CD4-positive, CD25-positive, alpha-beta regulatory T cell (primary cell): ENCODE measurements at regions not wholly inside any gene's neighbourhood (a gene's known extent, or its start where the extent isn't known, plus 50 kb on each side); places are given as distances from the start of the nearest gene placed in this dataset.
"Not testable (repeated sequence)": the region's sequence is repeated elsewhere in the genome, so short reads cannot be mapped to it uniquely, and the experiment has no call there.

Source experiments
- ATAC-seq, 2 donors: fragments of 150-1000 bp; cut with Tn5 transposase; one replicate each; pipeline ENCODE4 v1.10.0; 2021; ENCODE audit warnings: low read depth in 2 of 2, moderate number of reproducible peaks in 2 of 2, moderate library complexity in 1 of 2
- DNase-seq, 3 donors: peaks; one replicate each; pipeline versions ENCODE4 v3.0.0 to v3.0.0-alpha.2; 2012 to 2022; ENCODE audit warnings: mixed read lengths in 1 of 3
- H3K27ac ChIP-seq: one replicate; pipeline ENCODE4 v1.7.0; 2013; ENCODE audit warnings: mild to moderate bottlenecking, low read length; ENCODE audit not compliant: insufficient read depth, poor library complexity, severe bottlenecking
- H3K27me3 ChIP-seq: one replicate; pipeline ENCODE4 v1.7.0; 2013; ENCODE audit warnings: low read length; ENCODE audit not compliant: control insufficient read depth, insufficient read depth
- H3K36me3 ChIP-seq: one replicate; pipeline ENCODE4 v1.7.0; 2013; ENCODE audit warnings: mild to moderate bottlenecking, low read length, moderate library complexity; ENCODE audit not compliant: control insufficient read depth, insufficient read depth
- H3K4me1 ChIP-seq: 2 replicates; pipeline ENCODE4 v1.7.0; 2013; ENCODE audit warnings: mild to moderate bottlenecking, low read length; ENCODE audit not compliant: insufficient read depth, control insufficient read depth, poor library complexity, severe bottlenecking
- H3K4me3 ChIP-seq: one replicate; pipeline ENCODE4 v1.7.0; 2013; ENCODE audit warnings: low read depth, mild to moderate bottlenecking, low read length, moderate library complexity
- H3K9me3 ChIP-seq, 2 experiments: 1 replicate in 1 of 2; 2 replicates in 1 of 2; pipeline ENCODE4 v1.7.0; 2013; ENCODE audit warnings: low read length in 2 of 2, mild to moderate bottlenecking in 1 of 2, moderate library complexity in 1 of 2; ENCODE audit not compliant: control insufficient read depth in 2 of 2
- H3K27ac Mint-ChIP-seq, 3 donors: one replicate each; pipeline ENCODE4 v1.8.0; 2020 to 2022; ENCODE audit warnings: mild to moderate bottlenecking in 3 of 3, mixed read lengths in 3 of 3, moderate library complexity in 2 of 3
- H3K27me3 Mint-ChIP-seq: one replicate; pipeline ENCODE4 v1.8.0; 2022; ENCODE audit warnings: mild to moderate bottlenecking, mixed read lengths
- H3K36me3 Mint-ChIP-seq: one replicate; pipeline ENCODE4 v1.8.0; 2020; ENCODE audit warnings: mixed read lengths
- H3K4me1 Mint-ChIP-seq, 4 donors: one replicate each; pipeline ENCODE4 v1.8.0; 2020 to 2022; ENCODE audit warnings: mixed read lengths in 4 of 4, mild to moderate bottlenecking in 1 of 4
- H3K4me3 Mint-ChIP-seq, 4 donors: one replicate each; pipeline ENCODE4 v1.8.0; 2020 to 2022; ENCODE audit warnings: mild to moderate bottlenecking in 4 of 4, mixed read lengths in 4 of 4, moderate library complexity in 3 of 4
- H3K9me3 Mint-ChIP-seq, 7 donors: one replicate each; pipeline ENCODE4 v1.8.0; 2020 to 2022; ENCODE audit warnings: mixed read lengths in 7 of 7, mild to moderate bottlenecking in 3 of 7, moderate library complexity in 2 of 7

DNA sequence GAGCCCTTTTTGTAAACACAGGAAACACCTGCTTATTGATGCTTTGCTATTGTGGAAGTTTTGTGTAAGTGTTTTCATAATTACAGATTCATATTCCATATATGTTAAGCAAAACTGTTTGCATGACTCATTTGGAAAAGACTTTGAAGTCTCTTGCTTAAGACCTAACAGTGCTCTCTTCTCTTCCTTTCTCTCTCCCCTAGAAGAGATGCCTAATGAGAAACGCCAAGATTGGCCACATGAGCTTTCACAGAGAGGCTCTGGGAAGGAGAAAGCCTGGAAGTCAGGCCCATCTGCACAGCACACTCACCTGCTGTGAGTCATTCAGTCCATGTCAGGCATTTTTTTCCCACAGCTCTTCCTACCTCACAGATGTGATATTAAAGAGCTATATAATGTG is 101.6 kb upstream of the PALMD start:
- Mint-ChIP-seq H3K36me3 (no peaks in the 10 kb centered on the region), H3K4me3 (no peak overlapping the region), H3K27ac (no peak overlapping the region), H3K4me1 (peaks cover 0 to 10% (median 0%) of the 10 kb centered on the region in 4 donors), H3K27me3 (no peaks in the 10 kb centered on the region), H3K9me3 (no peaks in the 10 kb centered on the region)
- H3K4me1 ChIP-seq = no peaks in the 10 kb centered on the region
- DNase-seq (no peak), ATAC-seq (no peak)
- H3K27me3 ChIP-seq = no peaks in the 10 kb centered on the region
- H3K4me3 ChIP-seq = no peak overlapping the region
- no peak overlapping the region for H3K27ac ChIP-seq
- H3K9me3 ChIP-seq = no peaks in the 10 kb centered on the region
- no peaks in the 10 kb centered on the region for H3K36me3 ChIP-seq

DNA sequence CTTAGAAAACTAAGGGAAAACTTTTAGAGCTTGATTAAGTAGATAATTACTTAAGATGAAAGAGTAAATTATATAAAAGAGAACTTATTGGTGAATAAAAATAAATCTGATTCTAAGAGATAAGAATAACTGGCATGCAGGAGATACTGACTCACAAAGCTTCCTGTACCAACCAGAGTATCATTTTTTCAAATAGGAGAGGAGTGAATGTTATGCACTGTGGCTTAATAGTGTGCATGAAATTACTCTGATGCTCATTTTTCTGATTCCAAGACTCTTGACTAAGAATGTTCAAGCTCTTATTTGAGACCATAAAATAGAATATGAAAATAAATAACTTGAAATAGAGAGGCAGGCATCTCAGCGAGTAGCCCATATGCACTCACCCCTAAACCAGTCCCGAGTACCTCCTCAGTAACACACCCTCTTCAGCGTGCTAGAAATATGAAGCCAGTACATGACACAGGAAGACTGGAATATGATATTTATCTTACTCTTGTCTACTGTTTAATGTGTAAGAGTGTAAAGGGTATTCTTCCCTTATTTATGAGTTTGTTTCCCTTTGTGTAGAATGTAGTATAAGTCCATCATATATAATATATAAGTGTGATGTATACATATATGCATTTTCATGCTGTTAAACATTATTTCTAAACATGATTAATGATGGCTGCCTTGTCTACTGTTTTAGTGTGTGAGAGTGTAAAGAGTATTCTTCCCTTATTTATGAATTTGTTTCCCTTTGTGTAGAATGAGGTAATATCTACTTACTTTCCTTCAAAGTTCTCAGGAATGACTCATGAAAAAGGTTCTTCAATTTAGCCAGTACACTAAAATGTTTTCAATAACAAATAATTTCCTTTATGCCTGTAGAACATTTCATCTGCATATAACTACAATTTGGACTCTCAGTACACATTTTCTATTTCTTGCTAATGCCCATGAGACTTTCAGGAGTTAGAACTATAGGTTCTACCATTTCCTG is 99.2 kb upstream of the PALMD start:
- no peak overlapping the region for H3K27ac Mint-ChIP-seq
- Histone ChIP-seq H3K4me3 (no peak overlapping the region), H3K9me3 (no peaks in the 10 kb centered on the region), H3K27ac (no peak overlapping the region), H3K4me1 (no peaks in the 10 kb centered on the region), H3K36me3 (no peaks in the 10 kb centered on the region), H3K27me3 (peaks cover 3% of the 10 kb centered on the region)
- no peaks in the 10 kb centered on the region for H3K27me3 Mint-ChIP-seq
- peaks cover 0 to 10% (median 0%) of the 10 kb centered on the region in 4 donors for H3K4me1 Mint-ChIP-seq
- H3K9me3 Mint-ChIP-seq = peaks cover 0 to 1% (median 0%) of the 10 kb centered on the region in 7 donors
- no peak for ATAC-seq
- no peak for DNase-seq
- no peak overlapping the region for H3K4me3 Mint-ChIP-seq
- H3K36me3 Mint-ChIP-seq = no peaks in the 10 kb centered on the region

DNA sequence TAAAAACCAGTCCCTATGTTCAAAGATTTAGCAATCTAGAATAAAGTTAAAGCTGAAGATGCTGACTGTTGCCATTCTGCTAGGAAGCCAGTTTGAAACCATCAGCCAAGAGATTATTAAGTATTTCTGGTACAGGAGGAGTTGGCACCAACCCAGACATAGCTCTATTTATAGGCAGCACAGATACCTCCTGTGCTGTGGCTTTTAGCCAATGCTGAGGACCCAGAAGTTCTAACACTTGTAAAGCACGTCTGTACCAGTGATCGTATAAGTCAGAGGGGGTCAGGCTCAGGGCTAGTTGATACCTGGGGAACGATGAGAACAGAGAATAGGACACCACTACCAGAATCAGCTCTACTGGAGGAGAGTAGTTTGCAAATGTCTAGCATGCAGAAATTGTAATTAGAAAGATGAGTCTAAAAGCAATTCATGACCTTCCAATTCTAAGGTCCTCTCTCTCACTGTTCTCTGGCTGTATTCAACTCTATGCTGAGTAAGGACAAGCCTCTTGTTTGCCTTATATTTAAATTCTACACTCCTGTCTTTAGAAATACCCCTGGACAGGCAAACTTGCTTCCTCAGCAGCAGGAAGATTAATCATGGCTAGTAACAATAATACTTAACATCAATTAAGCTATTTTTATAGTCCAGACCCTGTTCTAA is 96.8 kb upstream of the PALMD start:
- no peak overlapping the region for H3K4me3 Mint-ChIP-seq
- Histone ChIP-seq H3K4me1 (no peaks in the 10 kb centered on the region), H3K4me3 (no peak overlapping the region), H3K9me3 (no peaks in the 10 kb centered on the region), H3K27ac (no peak overlapping the region), H3K27me3 (peaks cover 3% of the 10 kb centered on the region), H3K36me3 (no peaks in the 10 kb centered on the region)
- no peaks in the 10 kb centered on the region for H3K27me3 Mint-ChIP-seq
- peaks cover 0 to 2% (median 0%) of the 10 kb centered on the region in 7 donors for H3K9me3 Mint-ChIP-seq
- no peak overlapping the region for H3K27ac Mint-ChIP-seq
- DNase-seq (no peak), ATAC-seq (no peak)
- H3K36me3 Mint-ChIP-seq = no peaks in the 10 kb centered on the region
- peaks cover 0 to 10% (median 0%) of the 10 kb centered on the region in 4 donors for H3K4me1 Mint-ChIP-seq

DNA sequence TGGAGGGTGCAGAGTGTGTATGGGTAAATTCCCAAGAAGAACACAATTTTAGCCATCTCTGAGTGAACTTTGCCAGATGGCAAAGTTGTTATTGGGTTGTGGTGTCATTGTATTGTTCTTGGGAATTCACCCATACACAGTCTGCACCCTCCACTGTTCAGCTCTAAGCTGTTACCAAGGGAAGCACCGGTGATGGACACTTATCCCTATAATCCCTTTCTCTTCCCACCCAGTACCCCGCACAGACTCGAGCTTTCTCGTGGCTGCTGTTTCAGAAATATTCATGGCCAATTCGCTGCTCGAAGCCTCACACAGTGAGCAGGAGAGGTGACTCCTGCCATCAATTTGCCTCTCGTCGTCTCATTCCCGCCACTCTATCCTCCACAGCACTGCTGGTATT is 95.7 kb upstream of the PALMD start:
- H3K9me3 Mint-ChIP-seq = peaks cover 0 to 8% (median 1%) of the 10 kb centered on the region in 7 donors
- no peaks in the 10 kb centered on the region for H3K4me1 Mint-ChIP-seq
- H3K27ac Mint-ChIP-seq = no peak overlapping the region
- no peaks in the 10 kb centered on the region for H3K27me3 Mint-ChIP-seq
- Histone ChIP-seq H3K4me1 (no peaks in the 10 kb centered on the region), H3K9me3 (no peaks in the 10 kb centered on the region), H3K36me3 (no peaks in the 10 kb centered on the region), H3K27ac (no peak overlapping the region), H3K4me3 (no peak overlapping the region), H3K27me3 (peaks cover 3% of the 10 kb centered on the region)
- no peak overlapping the region for H3K4me3 Mint-ChIP-seq
- H3K36me3 Mint-ChIP-seq = no peaks in the 10 kb centered on the region
- DNase-seq (no peak), ATAC-seq (no peak)

DNA sequence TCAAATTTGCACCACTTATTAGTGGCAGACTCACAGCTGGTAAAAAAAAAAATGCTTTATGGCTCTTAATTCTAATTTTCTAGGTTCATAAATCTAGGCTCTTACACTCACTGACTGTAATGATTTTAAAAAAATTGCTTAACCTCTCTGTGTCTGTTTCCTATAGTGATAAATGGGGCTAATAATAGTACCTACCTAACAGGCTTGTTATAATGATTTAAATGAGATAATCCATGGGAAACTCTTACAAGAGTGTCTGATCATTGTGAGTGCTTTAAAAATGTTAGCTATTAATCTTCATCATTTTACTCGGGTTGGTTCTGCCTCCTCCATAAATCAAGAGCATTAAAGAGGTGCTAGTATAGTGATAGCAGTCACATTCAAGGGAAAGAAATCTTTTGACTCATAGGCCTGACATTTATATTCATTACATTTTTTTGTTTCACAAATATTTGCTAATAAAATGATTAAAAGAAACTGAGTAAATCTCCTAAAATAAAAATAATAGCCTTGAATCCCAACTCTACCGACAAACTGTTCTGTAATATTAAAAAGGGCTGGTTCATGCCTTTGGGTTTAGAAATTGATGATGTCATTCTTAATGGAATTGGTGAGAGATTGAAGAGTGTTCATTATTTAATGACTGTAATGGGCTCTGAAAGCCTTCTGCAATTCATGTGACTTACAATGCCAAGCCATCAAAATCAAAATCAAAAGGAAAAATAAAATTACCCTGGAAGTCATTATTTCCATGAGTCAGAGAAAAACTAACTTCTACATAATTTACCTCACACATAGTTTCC is 93.9 kb upstream of the PALMD start:
- Mint-ChIP-seq H3K9me3 (peaks cover 0 to 8% (median 1%) of the 10 kb centered on the region in 7 donors), H3K4me3 (no peak overlapping the region), H3K27ac (no peak overlapping the region), H3K27me3 (no peaks in the 10 kb centered on the region), H3K4me1 (no peaks in the 10 kb centered on the region), H3K36me3 (no peaks in the 10 kb centered on the region)
- no peak for ATAC-seq
- Histone ChIP-seq H3K4me1 (no peaks in the 10 kb centered on the region), H3K36me3 (no peaks in the 10 kb centered on the region), H3K27ac (no peak overlapping the region), H3K4me3 (no peak overlapping the region), H3K27me3 (peaks cover 3% of the 10 kb centered on the region), H3K9me3 (no peaks in the 10 kb centered on the region)
- no peak for DNase-seq

DNA sequence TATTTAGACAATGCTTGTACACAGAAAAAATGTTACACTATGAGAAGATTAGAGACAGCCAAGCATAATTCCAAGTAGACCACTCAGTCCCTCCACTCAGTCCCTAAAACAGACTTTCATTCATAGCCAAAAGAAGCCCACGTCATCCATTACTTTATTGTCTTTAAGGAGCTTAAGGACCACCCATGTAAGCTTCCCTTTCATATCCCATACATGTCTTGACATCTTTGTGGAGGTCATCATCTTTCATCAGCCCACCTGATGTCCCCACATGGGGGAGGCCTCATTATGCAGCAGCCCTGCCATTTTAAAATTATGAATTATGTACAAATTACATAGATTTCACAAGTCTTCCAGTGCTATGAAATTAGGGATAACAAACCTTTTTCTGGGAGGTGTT is 92.6 kb upstream of the PALMD start:
- no peaks in the 10 kb centered on the region for H3K27me3 Mint-ChIP-seq
- Histone ChIP-seq H3K36me3 (no peaks in the 10 kb centered on the region), H3K9me3 (no peaks in the 10 kb centered on the region), H3K4me1 (no peaks in the 10 kb centered on the region), H3K27me3 (peaks cover 3% of the 10 kb centered on the region), H3K27ac (no peak overlapping the region), H3K4me3 (no peak overlapping the region)
- H3K27ac Mint-ChIP-seq = no peak overlapping the region
- H3K9me3 Mint-ChIP-seq = peaks cover 0 to 8% (median 1%) of the 10 kb centered on the region in 7 donors
- no peaks in the 10 kb centered on the region for H3K36me3 Mint-ChIP-seq
- DNase-seq (no peak), ATAC-seq (no peak)
- no peak overlapping the region for H3K4me3 Mint-ChIP-seq
- no peaks in the 10 kb centered on the region for H3K4me1 Mint-ChIP-seq

DNA sequence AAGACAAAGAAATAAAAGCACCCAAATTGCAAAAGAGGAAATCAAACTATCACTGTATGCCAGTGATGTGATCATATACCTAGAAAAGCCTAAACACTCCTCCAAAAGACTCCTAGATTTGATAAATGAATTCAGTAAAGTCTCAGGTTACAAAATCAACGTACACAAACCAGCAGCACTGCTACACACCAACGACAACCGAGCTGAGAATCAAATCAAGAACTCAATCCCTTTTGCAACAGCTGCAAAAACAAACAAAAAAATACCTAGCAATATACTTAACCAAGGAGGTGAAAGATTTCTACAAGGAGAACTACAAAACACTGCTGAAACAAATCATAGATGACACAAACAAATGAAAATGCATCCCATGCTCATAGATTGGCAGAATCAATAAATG is 92.1 kb upstream of the PALMD start:
- not testable (repeated sequence) for ATAC-seq, H3K4me1 ChIP-seq, H3K4me1 Mint-ChIP-seq, H3K4me3 ChIP-seq, H3K4me3 Mint-ChIP-seq, H3K27me3 ChIP-seq, H3K27me3 Mint-ChIP-seq, DNase-seq, H3K27ac Mint-ChIP-seq, H3K27ac ChIP-seq, H3K36me3 Mint-ChIP-seq, H3K9me3 Mint-ChIP-seq, H3K9me3 ChIP-seq, H3K36me3 ChIP-seq
